Neutrophil (primary cell): ENCODE measurements at regions not wholly inside any gene's neighbourhood (a gene's known extent, or its start where the extent isn't known, plus 50 kb on each side); places are given as distances from the start of the nearest gene placed in this dataset.
"Not testable (repeated sequence)": the region's sequence is repeated elsewhere in the genome, so short reads cannot be mapped to it uniquely, and the experiment has no call there.

Experiments
- H3K27ac ChIP-seq: fragments of 200-600 bp; sonication (generic); 2 replicates; pipeline ENCODE4 v1.5.1; 2016; ENCODE audit warnings: mild to moderate bottlenecking, moderate library complexity
- H3K27me3 ChIP-seq: fragments of 200-600 bp; sonication (generic); 2 replicates; pipeline ENCODE4 v1.6.0; 2016; ENCODE audit warnings: mild to moderate bottlenecking
- H3K36me3 ChIP-seq: fragments of 200-600 bp; sonication (generic); 2 replicates; pipeline ENCODE4 v1.5.1; 2017
- H3K4me1 ChIP-seq, 2 experiments: fragments of 200-600 bp in 1 of 2; sonication (generic) in 1 of 2; 1 replicate in 1 of 2; 2 replicates in 1 of 2; pipeline versions ENCODE4 v1.5.1 to v1.6.1; 2013 to 2016; ENCODE audit warnings: low read depth in 1 of 2, low read length in 1 of 2, mild to moderate bottlenecking in 1 of 2, moderate library complexity in 1 of 2; ENCODE audit not compliant: control insufficient read depth in 1 of 2, insufficient read depth in 1 of 2
- H3K4me3 ChIP-seq, 2 experiments: fragments of 200-600 bp in 1 of 2; sonication (generic) in 1 of 2; 1 replicate in 1 of 2; 2 replicates in 1 of 2; pipeline ENCODE4 v1.5.1; 2013 to 2016; ENCODE audit warnings: low read depth in 1 of 2, low read length in 1 of 2, mild to moderate bottlenecking in 1 of 2, moderate library complexity in 1 of 2
- H3K9me3 ChIP-seq: fragments of 200-600 bp; sonication (generic); 2 replicates; pipeline ENCODE4 v1.5.1; 2016
- CTCF ChIP-seq: fragments of 200-600 bp; sonication (generic); IDR thresholded peaks from 2 replicates; pipeline ENCODE4 v1.5.1; 2016; ENCODE audit warnings: antibody characterized with exemption

- H3K4me1 ChIP-seq, result peaks cover 10 to 17% of the 10 kb centered on the region in 2 experiments
- no peak overlapping the region for H3K27ac ChIP-seq
- no peaks in the 10 kb centered on the region for H3K9me3 ChIP-seq
- no peaks in the 10 kb centered on the region for H3K27me3 ChIP-seq
- TF ChIP-seq CTCF, result no peak
- H3K36me3 ChIP-seq, result no peaks in the 10 kb centered on the region
- no peak overlapping the region for H3K4me3 ChIP-seq
These were observed 561.3 kb upstream of the KLF4 start for GRCh38 chr9:108050894-108051293.

GRCh38 chr9:108049671-108050494 is 560.3 kb upstream of the KLF4 start:
- H3K36me3 ChIP-seq, result no peaks in the 10 kb centered on the region
- H3K4me1 ChIP-seq, result peaks cover 10 to 17% of the 10 kb centered on the region in 2 experiments
- H3K4me3 ChIP-seq, result no peak overlapping the region
- H3K27me3 ChIP-seq, result no peaks in the 10 kb centered on the region
- H3K27ac ChIP-seq, result no peak overlapping the region
- H3K9me3 ChIP-seq, result no peaks in the 10 kb centered on the region
- no peak for TF ChIP-seq CTCF

GRCh38 chr9:108049026-108049607 is 559.5 kb upstream of the KLF4 start:
- peaks cover 10 to 17% of the 10 kb centered on the region in 2 experiments for H3K4me1 ChIP-seq
- H3K27me3 ChIP-seq, result no peaks in the 10 kb centered on the region
- no peak overlapping the region for H3K4me3 ChIP-seq
- no peaks in the 10 kb centered on the region for H3K9me3 ChIP-seq
- no peak for TF ChIP-seq CTCF
- H3K36me3 ChIP-seq, result no peaks in the 10 kb centered on the region
- no peak overlapping the region for H3K27ac ChIP-seq

GRCh38 chr9:108048406-108049025 is 558.9 kb upstream of the KLF4 start:
- Histone ChIP-seq H3K4me3 (no peak overlapping the region), H3K36me3 (no peaks in the 10 kb centered on the region), H3K4me1 (peaks cover 10 to 17% of the 10 kb centered on the region in 2 experiments), H3K9me3 (no peaks in the 10 kb centered on the region), H3K27ac (no peak overlapping the region), H3K27me3 (no peaks in the 10 kb centered on the region)
- no peak for TF ChIP-seq CTCF

GRCh38 chr9:108047777-108048176 is 558.2 kb upstream of the KLF4 start:
- not testable (repeated sequence) for H3K4me3 ChIP-seq, H3K27me3 ChIP-seq, H3K27ac ChIP-seq, H3K9me3 ChIP-seq, H3K36me3 ChIP-seq
- peaks cover 6 to 12% of the 10 kb centered on the region in 2 experiments for H3K4me1 ChIP-seq

- Histone ChIP-seq H3K36me3 (no peaks in the 10 kb centered on the region), H3K4me1 (peaks cover 1 to 6% of the 10 kb centered on the region in 2 experiments), H3K4me3 (no peak overlapping the region), H3K27ac (no peak overlapping the region), H3K9me3 (no peaks in the 10 kb centered on the region), H3K27me3 (no peaks in the 10 kb centered on the region)
- no peak for TF ChIP-seq CTCF
These were observed 557.7 kb upstream of the KLF4 start for GRCh38 chr9:108047264-108047663.
